GM12865 (cell line): ENCODE measurements at regions not wholly inside any gene's neighbourhood (a gene's known extent, or its start where the extent isn't known, plus 50 kb on each side); places are given as distances from the start of the nearest gene placed in this dataset.

Source experiments
- DNase-seq: peaks from one replicate; pipeline ENCODE4 v3.0.0; 2010; ENCODE audit warnings: low read depth
- H3K4me3 ChIP-seq: 2 replicates; pipeline ENCODE4 v1.5.1; 2011; ENCODE audit warnings: mild to moderate bottlenecking, low read depth, low read length, control low read depth
- TF ChIP-seq, protein P1 (sequence below): IDR thresholded peaks from 2 replicates; pipeline ENCODE4 v1.5.1; 2011; ENCODE audit warnings: low read length, control low read depth, low read depth, inconsistent platforms; ENCODE audit not compliant: insufficient read depth; ENCODE audit errors: missing control alignments

DNA sequence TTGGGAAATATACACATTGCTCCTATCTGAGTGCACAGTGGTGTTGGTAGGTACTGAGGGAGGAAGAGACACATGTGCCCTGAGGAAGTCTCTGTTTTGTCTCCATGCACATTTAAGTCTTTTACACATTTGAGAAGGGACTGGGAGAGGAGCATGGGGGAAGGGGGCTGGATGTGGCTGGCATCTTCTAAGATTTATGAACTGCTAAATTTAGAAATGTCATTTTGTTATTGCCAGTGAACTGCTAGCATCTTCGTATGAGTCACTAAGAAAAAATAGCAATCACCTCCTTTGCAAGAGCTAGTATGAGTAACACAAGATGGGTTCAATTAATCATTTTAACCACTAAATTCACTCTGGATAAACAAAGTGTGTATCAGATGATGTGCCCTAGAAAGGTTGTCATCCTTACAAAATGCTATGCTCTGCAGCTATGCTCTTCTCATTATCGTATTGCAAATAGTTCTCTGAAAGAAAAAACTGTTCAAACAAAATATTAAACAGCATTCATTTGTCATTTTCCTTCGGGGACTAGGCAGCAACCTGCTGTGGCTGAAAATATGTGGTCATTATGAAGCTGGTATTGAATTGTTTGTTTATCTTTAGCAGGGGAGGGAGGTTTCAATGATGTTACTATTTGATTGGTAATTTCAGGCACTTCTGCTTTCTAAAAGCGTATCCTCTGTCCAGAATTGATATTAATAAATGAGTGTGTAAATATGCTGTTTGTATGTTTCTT, 236.5 kb downstream of the DMRTA1 start:
- no peak for DNase-seq
- TF ChIP-seq, protein P1, sequence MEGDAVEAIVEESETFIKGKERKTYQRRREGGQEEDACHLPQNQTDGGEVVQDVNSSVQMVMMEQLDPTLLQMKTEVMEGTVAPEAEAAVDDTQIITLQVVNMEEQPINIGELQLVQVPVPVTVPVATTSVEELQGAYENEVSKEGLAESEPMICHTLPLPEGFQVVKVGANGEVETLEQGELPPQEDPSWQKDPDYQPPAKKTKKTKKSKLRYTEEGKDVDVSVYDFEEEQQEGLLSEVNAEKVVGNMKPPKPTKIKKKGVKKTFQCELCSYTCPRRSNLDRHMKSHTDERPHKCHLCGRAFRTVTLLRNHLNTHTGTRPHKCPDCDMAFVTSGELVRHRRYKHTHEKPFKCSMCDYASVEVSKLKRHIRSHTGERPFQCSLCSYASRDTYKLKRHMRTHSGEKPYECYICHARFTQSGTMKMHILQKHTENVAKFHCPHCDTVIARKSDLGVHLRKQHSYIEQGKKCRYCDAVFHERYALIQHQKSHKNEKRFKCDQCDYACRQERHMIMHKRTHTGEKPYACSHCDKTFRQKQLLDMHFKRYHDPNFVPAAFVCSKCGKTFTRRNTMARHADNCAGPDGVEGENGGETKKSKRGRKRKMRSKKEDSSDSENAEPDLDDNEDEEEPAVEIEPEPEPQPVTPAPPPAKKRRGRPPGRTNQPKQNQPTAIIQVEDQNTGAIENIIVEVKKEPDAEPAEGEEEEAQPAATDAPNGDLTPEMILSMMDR, result no peak
- H3K4me3 ChIP-seq, result no peak overlapping the region

DNA sequence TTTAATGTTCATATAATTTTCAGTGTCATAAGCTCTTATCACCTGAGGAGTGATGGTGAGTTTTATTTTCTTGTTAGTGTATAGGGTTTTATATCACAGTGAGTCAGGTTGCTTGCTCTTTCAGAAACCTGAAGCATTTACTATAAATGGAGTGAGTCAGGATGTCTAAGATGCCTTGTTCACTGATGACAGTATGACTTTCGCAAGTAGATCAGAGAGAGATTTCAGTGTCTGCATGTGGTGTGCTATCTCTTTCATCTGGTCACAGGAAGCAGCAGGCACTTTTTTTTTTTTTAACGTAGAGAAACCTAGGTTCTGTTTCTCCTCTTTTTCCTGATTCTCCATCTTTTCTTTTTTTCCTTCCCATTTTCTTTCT, 237.1 kb downstream of the DMRTA1 start:
- no peak for DNase-seq
- TF ChIP-seq, protein P1, result no peak
- no peak overlapping the region for H3K4me3 ChIP-seq

DNA sequence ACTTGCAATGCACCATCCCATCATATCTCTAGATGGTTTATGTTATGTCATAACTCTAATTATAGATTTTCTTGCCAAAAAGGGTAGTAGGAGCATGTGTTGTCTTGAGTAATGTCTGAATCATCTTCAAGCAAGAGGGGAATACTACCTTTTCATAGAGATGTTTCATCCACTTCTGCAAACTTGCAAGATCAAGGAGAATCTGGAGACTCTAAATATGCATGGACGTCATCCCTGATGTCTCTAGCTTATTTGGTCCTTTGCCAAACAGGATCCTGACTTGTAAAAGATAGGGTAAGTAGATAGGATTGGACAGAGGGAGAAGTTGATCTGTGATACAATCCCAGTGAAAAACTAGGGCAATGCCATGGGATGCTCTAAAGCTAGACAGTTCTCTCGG, 246.5 kb downstream of the DMRTA1 start:
- TF ChIP-seq, protein P1, result no peak
- DNase-seq, result no peak
- H3K4me3 ChIP-seq, result no peak overlapping the region

DNA sequence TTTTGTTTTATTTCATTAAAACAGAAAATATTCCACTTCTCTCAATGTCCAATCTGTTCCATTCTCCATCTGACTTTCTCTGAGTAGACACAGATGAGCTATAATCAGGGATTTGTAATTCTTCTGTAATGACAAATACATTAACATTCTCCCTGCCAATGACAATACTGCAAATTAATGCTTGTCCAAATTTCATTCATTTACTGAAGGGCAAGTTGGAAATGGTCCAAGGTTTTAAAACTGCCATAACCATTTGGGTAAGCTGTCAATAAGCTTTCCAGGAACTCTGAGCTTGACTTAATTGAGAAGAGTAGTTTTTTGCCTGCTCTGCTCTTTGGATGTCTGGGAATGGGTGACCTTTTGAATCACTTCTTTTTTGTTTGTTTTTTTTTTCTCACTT, 253.5 kb downstream of the DMRTA1 start:
- DNase-seq, result no peak
- no peak overlapping the region for H3K4me3 ChIP-seq
- TF ChIP-seq, protein P1, result no peak

DNA sequence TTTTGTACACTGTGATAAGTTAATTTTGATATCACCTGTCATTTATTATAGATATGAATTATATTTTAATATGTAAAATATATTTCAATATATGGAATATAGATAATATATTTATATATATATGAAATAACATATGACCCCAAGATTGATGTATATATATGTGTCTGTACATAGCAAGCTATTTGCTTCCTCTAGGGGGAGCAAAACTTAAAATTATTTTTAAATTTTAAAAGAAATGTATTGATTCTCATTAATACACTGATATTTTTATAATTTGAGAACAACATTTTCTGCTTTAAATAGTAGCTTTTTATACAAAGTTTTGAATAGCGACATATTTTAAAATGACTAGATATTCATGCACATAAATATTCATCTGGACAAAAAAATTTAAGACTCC, 272.0 kb downstream of the DMRTA1 start:
- no peak overlapping the region for H3K4me3 ChIP-seq
- TF ChIP-seq, protein P1, result no peak
- DNase-seq, result no peak

DNA sequence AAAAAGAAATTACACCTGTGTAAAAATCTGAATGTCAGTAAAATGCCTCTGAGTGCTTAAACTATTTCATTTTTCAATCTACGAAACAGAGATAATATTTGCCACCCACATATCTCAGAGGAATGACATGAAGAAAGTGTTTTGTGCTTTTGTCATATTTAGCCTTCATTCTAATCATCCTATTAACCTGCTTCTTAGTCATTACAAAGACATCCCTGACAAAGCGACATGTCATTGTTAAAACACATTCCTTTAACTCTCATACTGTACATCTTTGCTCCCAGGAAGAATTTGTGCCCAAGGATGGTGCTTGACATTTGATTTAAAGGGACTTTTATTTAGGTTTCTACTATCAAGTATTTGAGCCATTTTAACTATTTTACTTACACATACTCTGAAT, 275.9 kb downstream of the DMRTA1 start:
- TF ChIP-seq, protein P1, result no peak
- no peak overlapping the region for H3K4me3 ChIP-seq
- DNase-seq, result no peak

DNA sequence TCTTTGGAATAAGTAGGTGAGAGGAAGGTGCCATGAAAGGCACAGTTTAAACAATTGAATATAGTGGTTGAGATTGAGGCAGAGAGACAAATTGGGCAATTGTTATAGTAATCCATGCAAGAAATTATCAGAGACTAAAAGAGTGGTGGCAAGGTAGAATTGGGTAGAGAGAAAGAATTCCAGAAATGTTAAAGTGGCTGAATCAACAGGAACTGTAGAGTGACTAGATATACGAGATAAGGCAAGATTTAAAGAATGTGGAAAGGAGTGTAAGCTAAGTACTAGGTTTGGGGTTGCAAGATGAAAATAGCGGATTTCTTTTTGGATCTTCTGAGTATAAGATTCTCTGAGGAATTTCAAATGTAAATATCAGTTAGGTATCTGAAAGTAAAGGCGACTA, 285.2 kb downstream of the DMRTA1 start:
- DNase-seq, result no peak
- no peak overlapping the region for H3K4me3 ChIP-seq
- TF ChIP-seq, protein P1, result no peak
